ENCODE measurements at regions not wholly inside any gene's neighbourhood (a gene's known extent, or its start where the extent isn't known, plus 50 kb on each side); places are given as distances from the start of the nearest gene placed in this dataset.

DNA sequence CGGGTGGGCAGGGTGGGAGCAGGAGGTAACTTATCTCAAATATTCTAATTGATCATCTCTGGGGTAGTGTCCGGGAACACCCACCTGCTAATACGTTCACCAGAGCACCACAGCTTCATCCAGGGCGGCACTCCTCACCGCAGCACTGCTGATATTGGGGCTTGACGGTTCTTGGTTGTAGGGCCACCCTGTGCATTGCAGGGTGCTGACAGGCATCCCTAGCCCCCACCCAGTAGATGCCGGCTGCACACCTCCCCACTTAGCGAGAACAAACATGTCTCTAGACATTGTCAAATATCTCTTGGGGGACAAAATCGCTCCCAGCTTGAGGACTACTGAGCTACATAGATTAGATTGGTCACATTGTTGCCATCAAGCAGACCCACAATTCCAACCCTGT, 73.9 kb upstream of the WASF3 start:
- TF ChIP-seq, protein P1, sequence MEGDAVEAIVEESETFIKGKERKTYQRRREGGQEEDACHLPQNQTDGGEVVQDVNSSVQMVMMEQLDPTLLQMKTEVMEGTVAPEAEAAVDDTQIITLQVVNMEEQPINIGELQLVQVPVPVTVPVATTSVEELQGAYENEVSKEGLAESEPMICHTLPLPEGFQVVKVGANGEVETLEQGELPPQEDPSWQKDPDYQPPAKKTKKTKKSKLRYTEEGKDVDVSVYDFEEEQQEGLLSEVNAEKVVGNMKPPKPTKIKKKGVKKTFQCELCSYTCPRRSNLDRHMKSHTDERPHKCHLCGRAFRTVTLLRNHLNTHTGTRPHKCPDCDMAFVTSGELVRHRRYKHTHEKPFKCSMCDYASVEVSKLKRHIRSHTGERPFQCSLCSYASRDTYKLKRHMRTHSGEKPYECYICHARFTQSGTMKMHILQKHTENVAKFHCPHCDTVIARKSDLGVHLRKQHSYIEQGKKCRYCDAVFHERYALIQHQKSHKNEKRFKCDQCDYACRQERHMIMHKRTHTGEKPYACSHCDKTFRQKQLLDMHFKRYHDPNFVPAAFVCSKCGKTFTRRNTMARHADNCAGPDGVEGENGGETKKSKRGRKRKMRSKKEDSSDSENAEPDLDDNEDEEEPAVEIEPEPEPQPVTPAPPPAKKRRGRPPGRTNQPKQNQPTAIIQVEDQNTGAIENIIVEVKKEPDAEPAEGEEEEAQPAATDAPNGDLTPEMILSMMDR (IDR thresholded peaks at IDR 0.05 in 2 of 3, conservative IDR thresholded peaks at IDR 0.05 in 1 of 3; ENCODE audit: borderline replicate concordance in 1 of 3, insufficient read depth in 1 of 3, low read depth in 2 of 3, low read length in 2 of 3) = no peak
- no peak for TF ChIP-seq MAX (IDR thresholded peaks at IDR 0.05)
- no peak for TF ChIP-seq SP1 (IDR thresholded peaks at IDR 0.05; ENCODE audit: low read depth)
- TF ChIP-seq POLR2A (IDR thresholded peaks at IDR 0.05; ENCODE audit: borderline replicate concordance, extremely low read depth, insufficient read depth, insufficient read length) = no peak
- no peak for TF ChIP-seq FOSL1 (IDR thresholded peaks at IDR 0.05; ENCODE audit: low read depth)
